ENCODE measurements at regions not wholly inside any gene's neighbourhood (a gene's known extent, or its start where the extent isn't known, plus 50 kb on each side); places are given as distances from the start of the nearest gene placed in this dataset.

GRCh38 chr22:34951212-34951611 is 114.7 kb upstream of the ISX start:
- TF ChIP-seq CTCF (IDR thresholded peaks at IDR 0.05) (no peak), POLR2A (IDR thresholded peaks at IDR 0.05) (no peak)

Measured in testis (tissue), 2 donors.